Natural killer cell (primary cell): ENCODE measurements at regions not wholly inside any gene's neighbourhood (a gene's known extent, or its start where the extent isn't known, plus 50 kb on each side); places are given as distances from the start of the nearest gene placed in this dataset.

Source experiments
- ATAC-seq, 3 donors: fragments of 150-1000 bp in 2 of 3; fragments of 200-7000 bp in 1 of 3; cut with Tn5 transposase; 1 replicate in 1 of 3; 2 replicates in 2 of 3; pipeline ENCODE4 v1.10.0; 2021; ENCODE audit warnings: mild to moderate bottlenecking in 2 of 3, moderate library complexity in 2 of 3
- DNase-seq, 2 donors: peaks; one replicate each; pipeline versions ENCODE4 v3.0.0 to v3.0.0-alpha.2; 2013 to 2021; ENCODE audit warnings: mixed read lengths in 1 of 2
- H3K27ac ChIP-seq: one replicate; pipeline ENCODE4 v1.5.1; 2013; ENCODE audit warnings: mild to moderate bottlenecking, low read length
- H3K27me3 ChIP-seq: one replicate; pipeline ENCODE4 v1.6.1; 2013; ENCODE audit warnings: low read length; ENCODE audit not compliant: control insufficient read depth, insufficient read depth
- H3K36me3 ChIP-seq: one replicate; pipeline ENCODE4 v1.6.1; 2013; ENCODE audit warnings: low read length; ENCODE audit not compliant: control insufficient read depth, insufficient read depth
- H3K4me1 ChIP-seq: one replicate; pipeline ENCODE4 v1.6.1; 2013; ENCODE audit warnings: low read length; ENCODE audit not compliant: control insufficient read depth, insufficient read depth
- H3K4me3 ChIP-seq: one replicate; pipeline ENCODE4 v1.5.1; 2013; ENCODE audit warnings: low read length
- H3K9me3 ChIP-seq: one replicate; pipeline ENCODE4 v1.6.1; 2013; ENCODE audit warnings: low read length; ENCODE audit not compliant: control insufficient read depth, insufficient read depth
- H3K27ac Mint-ChIP-seq, 2 donors: one replicate each; pipeline ENCODE4 v1.8.0; 2022; ENCODE audit warnings: mild to moderate bottlenecking in 2 of 2, mixed read lengths in 2 of 2, moderate library complexity in 1 of 2
- H3K27me3 Mint-ChIP-seq, 2 donors: one replicate each; pipeline ENCODE4 v1.8.0; 2022; ENCODE audit warnings: low read depth in 2 of 2, mixed read lengths in 2 of 2
- H3K36me3 Mint-ChIP-seq: one replicate; pipeline ENCODE4 v1.8.0; 2022; ENCODE audit warnings: mixed read lengths
- H3K4me1 Mint-ChIP-seq, 2 donors: one replicate each; pipeline ENCODE4 v1.8.0; 2022; ENCODE audit warnings: mixed read lengths in 2 of 2
- H3K4me3 Mint-ChIP-seq: one replicate; pipeline ENCODE4 v1.8.0; 2022; ENCODE audit warnings: mild to moderate bottlenecking, moderate library complexity, mixed read lengths
- H3K9me3 Mint-ChIP-seq, 2 donors: one replicate each; pipeline ENCODE4 v1.8.0; 2022; ENCODE audit warnings: mixed read lengths in 2 of 2
- WGBS: methylation state at CpG from one replicate; pipeline ENCODE4 v1.1.7; 2013; ENCODE audit warnings: missing lambda C conversion rate; ENCODE audit not compliant: insufficient coverage; 5-methylcytosine and 5-hydroxymethylcytosine counted together
- intact Hi-C: fragments of 100-400 bp; cut with micrococcal nuclease; formaldehyde crosslinking; loops from one replicate; pipeline ENCODE4 v1.14.2; 2022
- TF ChIP-seq, protein P1 (sequence below): fragments of 200-600 bp; IDR thresholded peaks from one replicate; pipeline ENCODE4 v1.8.0; 2022; ENCODE audit warnings: antibody characterized with exemption

DNA sequence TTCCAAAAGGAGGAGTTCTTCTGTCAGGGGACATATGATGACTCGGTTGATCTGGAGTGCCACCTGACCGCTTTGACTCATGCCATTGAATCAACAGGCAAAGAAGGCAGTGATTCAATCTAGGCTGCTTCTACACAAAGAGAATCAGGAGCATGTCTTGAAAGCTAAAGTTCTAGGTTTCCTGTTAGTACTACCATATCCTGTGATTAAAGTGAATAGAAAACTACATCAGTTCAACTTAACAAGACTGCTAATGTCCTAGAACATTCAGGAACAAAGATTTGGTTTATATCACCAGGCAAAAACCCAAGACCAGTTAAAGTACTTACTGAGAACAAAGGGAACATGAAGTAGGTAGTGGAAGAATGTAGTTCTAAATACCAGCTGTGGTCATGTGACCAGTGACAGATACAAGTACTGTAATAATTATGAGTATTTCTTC lies 216.8 kb upstream of the SGK1 start:
- WGBS = 94% methylated on average over 2 of the region's 2 CpGs
- H3K4me3 Mint-ChIP-seq = no peak overlapping the region
- no peak for ATAC-seq

DNA sequence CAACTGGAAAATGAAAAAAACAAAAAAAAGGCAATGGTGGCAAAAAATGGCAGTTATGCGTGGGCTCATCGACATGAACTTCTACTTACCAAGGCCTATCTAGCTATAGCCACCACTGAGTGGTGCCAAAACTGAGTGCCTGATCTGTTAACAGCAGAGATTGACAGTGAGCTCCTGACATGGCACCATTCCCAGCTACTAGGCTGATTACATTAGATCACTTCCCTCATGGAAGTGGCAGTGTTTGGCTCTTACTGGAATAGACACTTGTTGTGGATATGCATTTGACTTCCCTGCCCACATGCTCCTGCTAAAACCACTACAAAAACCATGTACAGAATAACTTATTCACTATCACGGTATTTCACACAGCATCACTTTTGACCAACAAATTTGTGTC lies 216.1 kb upstream of the SGK1 start:
- Mint-ChIP-seq H3K36me3 (no peaks in the 10 kb centered on the region), H3K27ac (no peak overlapping the region)

More for the DNA sequence above, 216.8 kb upstream of the SGK1 start:
- Histone ChIP-seq H3K4me3 (no peak overlapping the region), H3K36me3 (no peaks in the 10 kb centered on the region), H3K9me3 (no peaks in the 10 kb centered on the region), H3K27ac (no peak overlapping the region), H3K27me3 (no peaks in the 10 kb centered on the region), H3K4me1 (no peaks in the 10 kb centered on the region)
- intact Hi-C loops = no loop called here
- Mint-ChIP-seq H3K9me3 (no peaks in the 10 kb centered on the region), H3K27me3 (no peaks in the 10 kb centered on the region), H3K36me3 (no peaks in the 10 kb centered on the region), H3K4me1 (no peaks in the 10 kb centered on the region), H3K27ac (no peak overlapping the region)
- peak in 1 of 2 donors; percentile 22 for DNase-seq
- TF ChIP-seq, protein P1, sequence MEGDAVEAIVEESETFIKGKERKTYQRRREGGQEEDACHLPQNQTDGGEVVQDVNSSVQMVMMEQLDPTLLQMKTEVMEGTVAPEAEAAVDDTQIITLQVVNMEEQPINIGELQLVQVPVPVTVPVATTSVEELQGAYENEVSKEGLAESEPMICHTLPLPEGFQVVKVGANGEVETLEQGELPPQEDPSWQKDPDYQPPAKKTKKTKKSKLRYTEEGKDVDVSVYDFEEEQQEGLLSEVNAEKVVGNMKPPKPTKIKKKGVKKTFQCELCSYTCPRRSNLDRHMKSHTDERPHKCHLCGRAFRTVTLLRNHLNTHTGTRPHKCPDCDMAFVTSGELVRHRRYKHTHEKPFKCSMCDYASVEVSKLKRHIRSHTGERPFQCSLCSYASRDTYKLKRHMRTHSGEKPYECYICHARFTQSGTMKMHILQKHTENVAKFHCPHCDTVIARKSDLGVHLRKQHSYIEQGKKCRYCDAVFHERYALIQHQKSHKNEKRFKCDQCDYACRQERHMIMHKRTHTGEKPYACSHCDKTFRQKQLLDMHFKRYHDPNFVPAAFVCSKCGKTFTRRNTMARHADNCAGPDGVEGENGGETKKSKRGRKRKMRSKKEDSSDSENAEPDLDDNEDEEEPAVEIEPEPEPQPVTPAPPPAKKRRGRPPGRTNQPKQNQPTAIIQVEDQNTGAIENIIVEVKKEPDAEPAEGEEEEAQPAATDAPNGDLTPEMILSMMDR = no peak

DNA sequence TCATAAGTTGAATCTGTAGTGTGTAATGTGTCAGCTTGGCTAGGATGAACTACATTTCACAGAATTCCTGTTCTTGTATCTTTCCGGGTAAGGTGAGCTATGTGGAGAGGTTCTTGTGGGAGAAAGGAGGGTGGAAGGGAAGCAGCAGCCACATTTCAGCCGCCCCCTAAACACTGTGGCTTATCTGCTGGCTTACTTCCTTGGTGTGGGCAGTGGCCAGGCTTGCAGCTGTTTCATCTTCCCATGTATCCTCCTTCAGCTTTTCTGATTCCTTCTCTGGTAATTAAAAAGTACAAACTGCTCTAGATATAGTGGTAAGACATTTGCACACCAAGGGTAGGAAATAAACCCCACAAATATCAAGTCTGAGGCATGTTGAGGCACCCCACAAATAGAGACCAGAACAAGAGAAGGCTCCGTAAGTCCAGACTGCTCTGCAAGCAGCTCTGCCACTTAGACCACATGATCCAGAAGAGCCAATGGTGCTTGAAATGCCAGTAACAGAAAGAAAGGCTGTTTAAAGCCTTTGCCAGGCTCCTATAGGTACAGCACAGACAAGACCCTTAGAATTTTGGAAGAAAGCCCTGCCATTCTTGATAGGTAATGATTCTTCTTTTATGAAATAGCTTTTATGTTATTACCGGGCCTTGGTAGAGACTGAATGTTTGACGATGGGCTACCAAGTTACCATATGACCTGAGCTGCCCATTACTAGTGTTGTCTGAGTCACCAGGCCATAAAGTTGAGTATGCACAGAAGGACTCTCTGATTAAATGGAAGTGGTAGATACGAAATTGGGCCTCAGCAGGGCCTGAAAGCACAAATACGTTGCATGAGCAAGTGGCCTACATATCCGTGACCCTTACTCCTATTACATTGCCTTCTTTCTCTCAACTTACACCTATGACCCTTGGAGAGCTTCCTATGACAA lies 215.0 kb upstream of the SGK1 start:
- Mint-ChIP-seq H3K9me3 (no peaks in the 10 kb centered on the region), H3K4me3 (no peak overlapping the region), H3K27ac (no peak overlapping the region), H3K27me3 (peaks cover 0 to 3% of the 10 kb centered on the region in 2 donors), H3K36me3 (no peaks in the 10 kb centered on the region), H3K4me1 (no peaks in the 10 kb centered on the region)
- H3K4me3 ChIP-seq = no peak overlapping the region
- WGBS = 83% methylated on average over 8 of the region's 8 CpGs
- DNase-seq (no peak), ATAC-seq (no peak)
- TF ChIP-seq, protein P1 = no peak
- no peaks in the 10 kb centered on the region for H3K4me1 ChIP-seq
- no peaks in the 10 kb centered on the region for H3K36me3 ChIP-seq
- H3K9me3 ChIP-seq = no peaks in the 10 kb centered on the region
- intact Hi-C loops = no loop called here
- H3K27me3 ChIP-seq = no peaks in the 10 kb centered on the region
- no peak overlapping the region for H3K27ac ChIP-seq

More for the DNA sequence above, 216.1 kb upstream of the SGK1 start:
- no peak overlapping the region for H3K4me3 Mint-ChIP-seq
- peaks cover 0 to 3% of the 10 kb centered on the region in 2 donors for H3K27me3 Mint-ChIP-seq
- no peaks in the 10 kb centered on the region for H3K27me3 ChIP-seq
- no peak overlapping the region for H3K27ac ChIP-seq
- WGBS = 87% methylated on average over 3 of the region's 3 CpGs
- no peak overlapping the region for H3K4me3 ChIP-seq
- H3K4me1 Mint-ChIP-seq = no peaks in the 10 kb centered on the region
- no peaks in the 10 kb centered on the region for H3K4me1 ChIP-seq
- ATAC-seq = no peak
- no peaks in the 10 kb centered on the region for H3K9me3 ChIP-seq
- H3K36me3 ChIP-seq = no peaks in the 10 kb centered on the region
- DNase-seq = no peak
- intact Hi-C loops = no loop called here
- TF ChIP-seq, protein P1 = no peak
- H3K9me3 Mint-ChIP-seq = no peaks in the 10 kb centered on the region
